Fibroblast of lung (primary cell): ENCODE measurements at regions not wholly inside any gene's neighbourhood (a gene's known extent, or its start where the extent isn't known, plus 50 kb on each side); places are given as distances from the start of the nearest gene placed in this dataset.

ENCODE experiments used
- DNase-seq, 2 donors: peaks; one replicate each; pipeline versions ENCODE4 v3.0.0 to v3.0.0-alpha.2; 2010; ENCODE audit warnings: low read depth in 2 of 2
- H2AFZ ChIP-seq: 2 replicates; pipeline ENCODE4 v1.5.1; 2012; ENCODE audit warnings: low read length, control low read depth, inconsistent platforms
- H3K27ac ChIP-seq: 2 replicates; pipeline ENCODE4 v1.5.1; 2011; ENCODE audit warnings: low read length, control low read depth; ENCODE audit not compliant: insufficient read depth
- H3K27me3 ChIP-seq: 2 replicates; pipeline ENCODE4 v1.5.1; 2011; ENCODE audit warnings: mild to moderate bottlenecking, low read length; ENCODE audit not compliant: control insufficient read depth, insufficient read depth
- H3K36me3 ChIP-seq: 2 replicates; pipeline ENCODE4 v1.5.1; 2011; ENCODE audit warnings: low read length; ENCODE audit not compliant: control insufficient read depth, insufficient read depth
- H3K4me1 ChIP-seq: 2 replicates; pipeline ENCODE4 v1.5.1; 2011; ENCODE audit warnings: low read length; ENCODE audit not compliant: control insufficient read depth, insufficient read depth; ENCODE audit errors: extremely low read depth
- H3K4me2 ChIP-seq: 2 replicates; pipeline ENCODE4 v1.5.1; 2011; ENCODE audit warnings: low read length, control low read depth; ENCODE audit not compliant: insufficient read depth; ENCODE audit errors: extremely low read depth
- H3K4me3 ChIP-seq, 4 experiments: fragments of 200-600 bp in 1 of 4; sonication (generic) in 1 of 4; replicated peaks in 1 of 4; 2 replicates each; pipeline ENCODE4 v1.5.1; 2011 to 2016; ENCODE audit warnings: low read length in 4 of 4, low read depth in 3 of 4, mild to moderate bottlenecking in 3 of 4, control low read depth in 2 of 4, inconsistent platforms in 1 of 4, mixed read lengths in 1 of 4; ENCODE audit not compliant: insufficient read depth in 1 of 4; ENCODE audit errors: control extremely low read depth in 1 of 4
- H3K79me2 ChIP-seq: 2 replicates; pipeline ENCODE4 v1.5.1; 2012; ENCODE audit warnings: mild to moderate bottlenecking, low read length, inconsistent platforms; ENCODE audit not compliant: control insufficient read depth, insufficient read depth
- H3K9ac ChIP-seq: 2 replicates; pipeline ENCODE4 v1.5.1; 2011; ENCODE audit warnings: mild to moderate bottlenecking, low read length, control low read depth; ENCODE audit not compliant: insufficient read depth
- H3K9me3 ChIP-seq: 2 replicates; pipeline ENCODE4 v1.5.1; 2012; ENCODE audit warnings: low read depth, low read length; ENCODE audit not compliant: control insufficient read depth, insufficient read depth
- H4K20me1 ChIP-seq: 2 replicates; pipeline ENCODE4 v1.5.1; 2011; ENCODE audit warnings: low read length; ENCODE audit not compliant: control insufficient read depth, insufficient read depth; ENCODE audit errors: extremely low read depth
- CTCF ChIP-seq, 2 donors: IDR thresholded peaks in 1 of 2; conservative IDR thresholded peaks in 1 of 2; 1 replicate in 1 of 2; 2 replicates in 1 of 2; pipeline ENCODE4 v1.5.1; 2011 to 2012; ENCODE audit warnings: low read length in 2 of 2, control low read depth in 1 of 2, inconsistent platforms in 1 of 2, low read depth in 1 of 2, mild to moderate bottlenecking in 1 of 2
- EZH2 ChIP-seq: IDR thresholded peaks from 2 replicates; pipeline ENCODE4 v1.5.1; 2012; ENCODE audit warnings: low read length, control low read depth, mild to moderate bottlenecking; ENCODE audit errors: missing control alignments

GRCh38 chr15:99895189-99895955, 162.1 kb upstream of the LYSMD4 start:
- DNase-seq: no peak
- Histone ChIP-seq H3K4me2 (no peak overlapping the region), H3K4me1 (no peaks in the 10 kb centered on the region), H3K4me3 (no peak overlapping the region), H3K9ac (no peak overlapping the region), H4K20me1 (no peaks in the 10 kb centered on the region), H3K27ac (no peak overlapping the region), H2AFZ (no peak overlapping the region), H3K27me3 (no peaks in the 10 kb centered on the region), H3K79me2 (no peaks in the 10 kb centered on the region), H3K9me3 (no peaks in the 10 kb centered on the region), H3K36me3 (no peaks in the 10 kb centered on the region)
- no peak for TF ChIP-seq CTCF (conservative IDR thresholded peaks at IDR 0.05 in 1 of 2, IDR thresholded peaks at IDR 0.05 in 1 of 2; ENCODE audit: low read depth in 1 of 2, low read length in 2 of 2)
- no peak for TF ChIP-seq EZH2

- no peaks in the 10 kb centered on the region for H4K20me1 ChIP-seq
- DNase-seq: no peak
Observed at GRCh38 chr15:99878835-99879234, 145.6 kb upstream of the LYSMD4 start.

GRCh38 chr15:99873451-99873850, 140.2 kb upstream of the LYSMD4 start:
- H3K27me3 ChIP-seq: no peaks in the 10 kb centered on the region
- no peak overlapping the region for H2AFZ ChIP-seq
- H3K36me3 ChIP-seq: no peaks in the 10 kb centered on the region
- H3K79me2 ChIP-seq: no peaks in the 10 kb centered on the region
- no peaks in the 10 kb centered on the region for H4K20me1 ChIP-seq
- no peaks in the 10 kb centered on the region for H3K9me3 ChIP-seq
- DNase-seq: no peak
- no peak overlapping the region for H3K4me2 ChIP-seq
- TF ChIP-seq EZH2 (no peak), CTCF (conservative IDR thresholded peaks at IDR 0.05 in 1 of 2, IDR thresholded peaks at IDR 0.05 in 1 of 2; ENCODE audit: low read depth in 1 of 2, low read length in 2 of 2) (no peak)
- H3K9ac ChIP-seq: no peak overlapping the region
- no peak overlapping the region for H3K27ac ChIP-seq
- no peaks in the 10 kb centered on the region for H3K4me1 ChIP-seq
- no peak overlapping the region for H3K4me3 ChIP-seq

More at GRCh38 chr15:99878835-99879234, 145.6 kb upstream of the LYSMD4 start:
- TF ChIP-seq CTCF (conservative IDR thresholded peaks at IDR 0.05 in 1 of 2, IDR thresholded peaks at IDR 0.05 in 1 of 2; ENCODE audit: low read depth in 1 of 2, low read length in 2 of 2): no peak
- no peak for TF ChIP-seq EZH2
- H3K27ac ChIP-seq: no peak overlapping the region
- no peaks in the 10 kb centered on the region for H3K79me2 ChIP-seq
- H3K4me3 ChIP-seq: no peak overlapping the region
- no peak overlapping the region for H2AFZ ChIP-seq
- H3K9ac ChIP-seq: no peak overlapping the region
- H3K9me3 ChIP-seq: no peaks in the 10 kb centered on the region
- H3K27me3 ChIP-seq: no peaks in the 10 kb centered on the region
- no peaks in the 10 kb centered on the region for H3K36me3 ChIP-seq
- no peak overlapping the region for H3K4me2 ChIP-seq
- no peaks in the 10 kb centered on the region for H3K4me1 ChIP-seq
